ENCODE measurements at regions not wholly inside any gene's neighbourhood (a gene's known extent, or its start where the extent isn't known, plus 50 kb on each side); places are given as distances from the start of the nearest gene placed in this dataset.
"Not testable (repeated sequence)": the region's sequence is repeated elsewhere in the genome, so short reads cannot be mapped to it uniquely, and the experiment has no call there.

DNA sequence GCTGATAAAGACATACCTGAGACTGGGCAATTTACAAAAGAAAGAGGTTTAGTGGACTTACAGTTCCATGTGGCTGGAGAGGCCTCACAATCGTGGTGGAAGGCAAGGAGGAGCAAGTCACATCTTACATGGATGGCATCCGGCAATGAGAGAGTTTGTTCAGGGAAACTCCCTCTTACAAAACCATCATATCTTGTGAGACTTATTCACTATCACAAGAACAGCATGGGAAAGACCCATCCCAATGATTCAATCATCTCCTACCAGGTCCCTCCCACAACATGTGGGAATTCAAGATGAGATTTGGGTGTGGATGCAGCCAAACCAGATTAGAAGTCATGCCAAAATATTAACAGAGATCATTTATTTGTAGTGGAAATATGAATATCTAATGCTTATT lies 388.4 kb downstream of the MDFIC start:
- not testable (repeated sequence) for H3K4me3 ChIP-seq (ENCODE audit: low read depth in 1 of 2, low read length in 2 of 2); H3K4me1 ChIP-seq (ENCODE audit: control insufficient read depth in 1 of 2, insufficient read depth in 2 of 2, low read length in 2 of 2); H3K36me3 ChIP-seq (ENCODE audit: control insufficient read depth in 1 of 2, insufficient read depth in 2 of 2, low read length in 2 of 2); H3K27ac ChIP-seq (ENCODE audit: low read length); H3K27me3 ChIP-seq (ENCODE audit: low read depth, low read length); H3K9me3 ChIP-seq (ENCODE audit: control insufficient read depth in 1 of 2, low read length in 2 of 2)

GRCh38 chr7:115306586-115306985 lies 384.7 kb downstream of the MDFIC start:
- Histone ChIP-seq H3K4me3 (ENCODE audit: low read depth in 1 of 2, low read length in 2 of 2) (no peak overlapping the region), H3K4me1 (ENCODE audit: control insufficient read depth in 1 of 2, insufficient read depth in 2 of 2, low read length in 2 of 2) (no peaks in the 10 kb centered on the region), H3K27me3 (ENCODE audit: low read depth, low read length) (no peaks in the 10 kb centered on the region), H3K27ac (ENCODE audit: low read length) (no peak overlapping the region), H3K9me3 (ENCODE audit: control insufficient read depth in 1 of 2, low read length in 2 of 2) (no peaks in the 10 kb centered on the region), H3K36me3 (ENCODE audit: control insufficient read depth in 1 of 2, insufficient read depth in 2 of 2, low read length in 2 of 2) (no peaks in the 10 kb centered on the region)

DNA sequence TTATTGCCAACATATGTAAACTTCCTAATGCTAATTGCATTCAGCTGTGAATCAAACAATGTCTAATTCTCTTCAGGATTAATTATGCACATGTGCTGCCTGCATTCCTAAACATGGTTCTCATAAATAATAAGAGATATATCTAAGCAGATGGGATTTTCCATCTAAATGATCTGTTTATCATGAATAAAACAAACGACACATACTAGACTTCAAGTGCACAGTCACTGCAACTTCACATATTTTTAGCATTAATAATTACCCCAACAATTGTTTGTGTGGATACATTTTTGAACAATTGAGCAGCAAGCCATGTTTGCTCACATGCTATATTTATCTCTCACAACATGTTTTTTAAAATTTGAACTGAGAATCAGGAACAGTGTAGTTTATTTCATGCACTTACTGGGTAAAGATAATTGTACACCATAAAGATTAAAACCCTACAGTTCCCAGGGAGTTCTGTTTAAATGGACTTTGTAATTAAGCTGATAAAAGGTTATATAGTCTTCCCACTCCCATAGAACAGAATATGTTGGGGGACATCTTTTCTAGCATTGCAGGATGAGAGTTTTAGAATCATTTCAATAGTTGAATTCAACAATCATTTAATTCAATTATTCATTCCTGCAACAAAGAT lies 378.5 kb downstream of the MDFIC start:
- Histone ChIP-seq H3K27me3 (ENCODE audit: low read depth, low read length) (no peaks in the 10 kb centered on the region), H3K9me3 (ENCODE audit: control insufficient read depth in 1 of 2, low read length in 2 of 2) (no peaks in the 10 kb centered on the region), H3K4me3 (ENCODE audit: low read depth in 1 of 2, low read length in 2 of 2) (no peak overlapping the region), H3K27ac (ENCODE audit: low read length) (no peak overlapping the region), H3K4me1 (ENCODE audit: control insufficient read depth in 1 of 2, insufficient read depth in 2 of 2, low read length in 2 of 2) (no peaks in the 10 kb centered on the region), H3K36me3 (ENCODE audit: control insufficient read depth in 1 of 2, insufficient read depth in 2 of 2, low read length in 2 of 2) (no peaks in the 10 kb centered on the region)

GRCh38 chr7:115299397-115300037 lies 377.6 kb downstream of the MDFIC start:
- no peaks in the 10 kb centered on the region for H3K4me1 ChIP-seq (ENCODE audit: control insufficient read depth in 1 of 2, insufficient read depth in 2 of 2, low read length in 2 of 2)
- no peak overlapping the region for H3K4me3 ChIP-seq (ENCODE audit: low read depth in 1 of 2, low read length in 2 of 2)
- no peaks in the 10 kb centered on the region for H3K27me3 ChIP-seq (ENCODE audit: low read depth, low read length)
- no peaks in the 10 kb centered on the region for H3K9me3 ChIP-seq (ENCODE audit: control insufficient read depth in 1 of 2, low read length in 2 of 2)
- no peak overlapping the region for H3K27ac ChIP-seq (ENCODE audit: low read length)
- H3K36me3 ChIP-seq (ENCODE audit: control insufficient read depth in 1 of 2, insufficient read depth in 2 of 2, low read length in 2 of 2): no peaks in the 10 kb centered on the region

GRCh38 chr7:115297656-115298055 lies 375.8 kb downstream of the MDFIC start:
- Histone ChIP-seq H3K9me3 (ENCODE audit: control insufficient read depth in 1 of 2, low read length in 2 of 2) (no peaks in the 10 kb centered on the region), H3K4me3 (ENCODE audit: low read depth in 1 of 2, low read length in 2 of 2) (no peak overlapping the region), H3K27me3 (ENCODE audit: low read depth, low read length) (no peaks in the 10 kb centered on the region), H3K4me1 (ENCODE audit: control insufficient read depth in 1 of 2, insufficient read depth in 2 of 2, low read length in 2 of 2) (no peaks in the 10 kb centered on the region), H3K27ac (ENCODE audit: low read length) (no peak overlapping the region), H3K36me3 (ENCODE audit: control insufficient read depth in 1 of 2, insufficient read depth in 2 of 2, low read length in 2 of 2) (no peaks in the 10 kb centered on the region)

DNA sequence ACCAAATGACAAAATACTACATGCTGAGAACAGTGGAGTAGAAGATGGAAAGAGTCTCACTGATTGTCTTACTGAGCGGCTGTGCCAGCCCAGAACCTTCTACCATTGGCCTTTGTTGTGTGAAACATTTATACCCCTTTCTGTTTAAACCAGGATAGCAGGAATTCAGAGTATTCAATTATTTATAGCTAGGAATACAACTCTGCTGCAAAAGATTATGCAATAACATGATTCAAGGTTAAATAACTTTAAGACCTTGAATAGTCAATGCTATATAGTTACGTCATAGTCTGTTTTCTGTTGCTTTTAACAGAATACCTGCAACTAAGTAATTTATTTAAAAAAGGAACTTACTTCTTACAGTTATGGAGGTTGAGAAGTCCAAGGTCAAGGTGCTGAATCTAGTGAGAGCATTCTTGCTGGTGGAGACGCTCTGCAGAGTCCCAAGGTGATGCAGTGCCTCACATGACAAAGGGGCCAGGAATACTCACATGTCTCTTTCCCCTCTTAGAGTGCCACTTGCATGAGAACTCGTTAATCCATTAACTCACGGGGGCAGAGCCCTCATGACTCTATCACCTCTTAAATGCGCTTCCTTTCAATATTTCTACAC lies 371.8 kb downstream of the MDFIC start:
- Histone ChIP-seq H3K4me3 (ENCODE audit: low read depth in 1 of 2, low read length in 2 of 2) (no peak overlapping the region), H3K27ac (ENCODE audit: low read length) (no peak overlapping the region), H3K36me3 (ENCODE audit: control insufficient read depth in 1 of 2, insufficient read depth in 2 of 2, low read length in 2 of 2) (no peaks in the 10 kb centered on the region), H3K27me3 (ENCODE audit: low read depth, low read length) (no peaks in the 10 kb centered on the region), H3K4me1 (ENCODE audit: control insufficient read depth in 1 of 2, insufficient read depth in 2 of 2, low read length in 2 of 2) (no peaks in the 10 kb centered on the region), H3K9me3 (ENCODE audit: control insufficient read depth in 1 of 2, low read length in 2 of 2) (no peaks in the 10 kb centered on the region)

DNA sequence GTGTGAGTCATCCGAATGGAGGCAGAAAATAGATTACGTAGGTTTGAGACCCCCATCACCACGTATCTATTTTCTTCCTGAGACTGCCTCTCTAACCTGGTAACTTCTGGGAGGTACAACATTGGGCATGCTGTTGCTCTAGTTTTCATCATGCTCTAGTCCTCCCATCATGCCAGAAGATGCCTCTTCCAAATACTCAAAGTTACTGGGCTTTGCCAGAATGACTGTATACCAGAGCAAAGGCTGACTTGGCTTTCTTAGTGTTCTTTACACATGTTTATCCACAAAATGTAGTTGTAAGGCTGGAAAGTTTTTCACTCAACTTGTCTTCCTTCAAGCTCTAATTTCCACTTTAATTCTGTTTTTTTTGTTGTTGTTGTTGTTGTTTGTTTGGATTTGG lies 370.5 kb downstream of the MDFIC start:
- Histone ChIP-seq H3K36me3 (ENCODE audit: control insufficient read depth in 1 of 2, insufficient read depth in 2 of 2, low read length in 2 of 2) (no peaks in the 10 kb centered on the region), H3K4me1 (ENCODE audit: control insufficient read depth in 1 of 2, insufficient read depth in 2 of 2, low read length in 2 of 2) (no peaks in the 10 kb centered on the region), H3K9me3 (ENCODE audit: control insufficient read depth in 1 of 2, low read length in 2 of 2) (no peaks in the 10 kb centered on the region), H3K27me3 (ENCODE audit: low read depth, low read length) (no peaks in the 10 kb centered on the region), H3K4me3 (ENCODE audit: low read depth in 1 of 2, low read length in 2 of 2) (no peak overlapping the region), H3K27ac (ENCODE audit: low read length) (no peak overlapping the region)

DNA sequence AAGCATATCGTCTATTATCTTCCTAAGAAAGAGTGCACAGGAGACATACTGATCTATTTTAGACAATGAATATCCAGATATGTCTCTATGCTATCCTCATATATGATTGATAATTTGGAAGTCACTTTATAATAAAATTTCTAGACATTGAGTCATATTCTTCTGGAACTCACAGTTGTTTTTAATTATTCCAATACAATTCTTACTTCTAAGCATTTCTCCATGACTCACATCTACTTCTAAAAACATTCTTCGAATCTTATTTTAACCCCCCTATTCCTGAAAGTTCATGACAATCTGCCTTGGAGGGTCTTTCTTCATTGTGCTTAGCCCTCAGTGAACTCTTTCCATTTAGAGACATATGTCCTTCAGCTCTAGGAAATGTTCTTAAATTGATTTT lies 368.1 kb downstream of the MDFIC start:
- H3K36me3 ChIP-seq (ENCODE audit: control insufficient read depth in 1 of 2, insufficient read depth in 2 of 2, low read length in 2 of 2): no peaks in the 10 kb centered on the region
- H3K4me1 ChIP-seq (ENCODE audit: control insufficient read depth in 1 of 2, insufficient read depth in 2 of 2, low read length in 2 of 2): no peaks in the 10 kb centered on the region
- H3K9me3 ChIP-seq (ENCODE audit: control insufficient read depth in 1 of 2, low read length in 2 of 2): no peaks in the 10 kb centered on the region

GRCh38 chr7:115276791-115277190 lies 354.9 kb downstream of the MDFIC start:
- H3K4me3 ChIP-seq (ENCODE audit: low read depth in 1 of 2, low read length in 2 of 2): no peak overlapping the region
- no peaks in the 10 kb centered on the region for H3K36me3 ChIP-seq (ENCODE audit: control insufficient read depth in 1 of 2, insufficient read depth in 2 of 2, low read length in 2 of 2)
- no peak overlapping the region for H3K27ac ChIP-seq (ENCODE audit: low read length)
- H3K27me3 ChIP-seq (ENCODE audit: low read depth, low read length): no peaks in the 10 kb centered on the region
- H3K4me1 ChIP-seq (ENCODE audit: control insufficient read depth in 1 of 2, insufficient read depth in 2 of 2, low read length in 2 of 2): no peaks in the 10 kb centered on the region
- peaks cover 0 to 7% of the 10 kb centered on the region in 2 donors for H3K9me3 ChIP-seq (ENCODE audit: control insufficient read depth in 1 of 2, low read length in 2 of 2)

More for the DNA sequence above, 368.1 kb downstream of the MDFIC start:
- Histone ChIP-seq H3K27me3 (ENCODE audit: low read depth, low read length) (no peaks in the 10 kb centered on the region), H3K27ac (ENCODE audit: low read length) (no peak overlapping the region), H3K4me3 (ENCODE audit: low read depth in 1 of 2, low read length in 2 of 2) (no peak overlapping the region)

DNA sequence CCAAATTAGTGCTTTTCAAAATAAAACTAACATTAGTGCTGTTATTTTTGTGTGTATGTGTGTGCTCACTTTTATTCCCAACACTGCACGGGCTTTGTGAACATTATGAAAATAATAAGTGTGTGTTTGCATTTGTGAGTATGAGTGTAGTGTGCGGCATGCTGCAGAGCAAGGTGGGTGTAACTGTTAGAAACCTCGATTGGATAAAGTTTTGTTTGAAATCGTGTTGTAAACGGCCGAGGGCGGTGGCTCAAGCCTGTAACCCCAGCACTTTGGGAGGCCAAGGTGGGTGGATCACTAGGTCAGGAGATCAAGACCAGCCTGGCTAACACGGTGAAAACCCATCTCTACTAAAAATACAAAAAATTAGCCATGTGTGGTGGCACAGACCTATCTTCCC lies 352.0 kb downstream of the MDFIC start:
- not testable (repeated sequence) for H3K4me1 ChIP-seq (ENCODE audit: control insufficient read depth in 1 of 2, insufficient read depth in 2 of 2, low read length in 2 of 2); H3K27ac ChIP-seq (ENCODE audit: low read length); H3K9me3 ChIP-seq (ENCODE audit: control insufficient read depth in 1 of 2, low read length in 2 of 2); H3K36me3 ChIP-seq (ENCODE audit: control insufficient read depth in 1 of 2, insufficient read depth in 2 of 2, low read length in 2 of 2); H3K27me3 ChIP-seq (ENCODE audit: low read depth, low read length); H3K4me3 ChIP-seq (ENCODE audit: low read depth in 1 of 2, low read length in 2 of 2)

GRCh38 chr7:115273139-115273772 lies 351.4 kb downstream of the MDFIC start:
- H3K9me3 ChIP-seq (ENCODE audit: control insufficient read depth in 1 of 2, low read length in 2 of 2): peaks cover 0 to 7% of the 10 kb centered on the region in 2 donors
- no peak overlapping the region for H3K27ac ChIP-seq (ENCODE audit: low read length)
- no peaks in the 10 kb centered on the region for H3K4me1 ChIP-seq (ENCODE audit: control insufficient read depth in 1 of 2, insufficient read depth in 2 of 2, low read length in 2 of 2)
- H3K27me3 ChIP-seq (ENCODE audit: low read depth, low read length): no peaks in the 10 kb centered on the region
- no peaks in the 10 kb centered on the region for H3K36me3 ChIP-seq (ENCODE audit: control insufficient read depth in 1 of 2, insufficient read depth in 2 of 2, low read length in 2 of 2)
- H3K4me3 ChIP-seq (ENCODE audit: low read depth in 1 of 2, low read length in 2 of 2): no peak overlapping the region

All from muscle layer of duodenum (tissue), 2 donors.